ENCODE measurements at regions not wholly inside any gene's neighbourhood (a gene's known extent, or its start where the extent isn't known, plus 50 kb on each side); places are given as distances from the start of the nearest gene placed in this dataset.

DNA sequence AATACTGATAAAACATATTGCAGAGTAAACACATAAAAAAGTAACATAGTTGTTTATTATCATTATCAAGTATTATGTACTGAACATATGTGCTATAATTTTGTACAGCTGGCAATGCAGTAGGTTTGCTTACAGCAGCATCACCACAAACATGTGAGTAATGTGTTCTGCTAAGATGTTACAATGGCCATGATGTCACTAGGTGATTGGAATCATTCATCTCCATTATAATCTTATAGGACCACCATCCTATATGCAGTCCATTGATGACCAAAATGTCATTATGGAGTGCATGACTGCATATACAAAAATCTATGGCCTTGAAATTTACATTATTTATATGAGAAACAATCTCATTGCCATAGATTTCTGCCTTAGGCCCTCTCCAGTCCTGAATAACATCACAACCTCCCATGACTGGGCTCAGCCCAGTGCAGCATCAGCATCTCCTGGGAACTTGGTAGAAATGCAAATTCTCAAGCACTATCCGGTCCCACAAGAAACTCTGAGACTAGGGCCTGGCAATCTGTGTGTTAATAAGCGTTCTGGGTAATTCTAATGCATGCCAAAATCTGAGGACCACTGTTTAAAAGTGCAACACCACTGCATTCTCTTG lies 352.0 kb upstream of the MARCKS start:
- TF ChIP-seq, protein P1, sequence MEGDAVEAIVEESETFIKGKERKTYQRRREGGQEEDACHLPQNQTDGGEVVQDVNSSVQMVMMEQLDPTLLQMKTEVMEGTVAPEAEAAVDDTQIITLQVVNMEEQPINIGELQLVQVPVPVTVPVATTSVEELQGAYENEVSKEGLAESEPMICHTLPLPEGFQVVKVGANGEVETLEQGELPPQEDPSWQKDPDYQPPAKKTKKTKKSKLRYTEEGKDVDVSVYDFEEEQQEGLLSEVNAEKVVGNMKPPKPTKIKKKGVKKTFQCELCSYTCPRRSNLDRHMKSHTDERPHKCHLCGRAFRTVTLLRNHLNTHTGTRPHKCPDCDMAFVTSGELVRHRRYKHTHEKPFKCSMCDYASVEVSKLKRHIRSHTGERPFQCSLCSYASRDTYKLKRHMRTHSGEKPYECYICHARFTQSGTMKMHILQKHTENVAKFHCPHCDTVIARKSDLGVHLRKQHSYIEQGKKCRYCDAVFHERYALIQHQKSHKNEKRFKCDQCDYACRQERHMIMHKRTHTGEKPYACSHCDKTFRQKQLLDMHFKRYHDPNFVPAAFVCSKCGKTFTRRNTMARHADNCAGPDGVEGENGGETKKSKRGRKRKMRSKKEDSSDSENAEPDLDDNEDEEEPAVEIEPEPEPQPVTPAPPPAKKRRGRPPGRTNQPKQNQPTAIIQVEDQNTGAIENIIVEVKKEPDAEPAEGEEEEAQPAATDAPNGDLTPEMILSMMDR (IDR thresholded peaks at IDR 0.05; ENCODE audit: low read length) = no peak
- TF ChIP-seq EZH2phosphoT487 (IDR thresholded peaks at IDR 0.05; ENCODE audit: low read length) = no peak
- no peak for TF ChIP-seq EZH2 (optimal IDR thresholded peaks at IDR 0.05; ENCODE audit: low read depth, low read length)

Measured in MM.1S (cell line).